Keratinocyte (primary cell): ENCODE measurements at regions not wholly inside any gene's neighbourhood (a gene's known extent, or its start where the extent isn't known, plus 50 kb on each side); places are given as distances from the start of the nearest gene placed in this dataset.

Experiments
- CTCF ChIP-seq, 3 experiments: IDR thresholded peaks in 1 of 3; conservative IDR thresholded peaks in 1 of 3; optimal IDR thresholded peaks in 1 of 3; 2 replicates in 2 of 3; 3 replicates in 1 of 3; pipeline versions ENCODE3 to v1.5.1; 2011; ENCODE audit warnings: low read length in 3 of 3, mild to moderate bottlenecking in 3 of 3, moderate library complexity in 2 of 3, control low read depth in 1 of 3, inconsistent platforms in 1 of 3; ENCODE audit not compliant: insufficient read depth in 2 of 3; ENCODE audit errors: extremely low read depth in 1 of 3
- EZH2 ChIP-seq: IDR thresholded peaks from one replicate; pipeline ENCODE4 v1.6.1; 2012; ENCODE audit warnings: inconsistent platforms, mild to moderate bottlenecking, low read length, moderate library complexity

GRCh38 chr21:16055014-16055413, 325.2 kb downstream of the USP25 start:
- no peak for TF ChIP-seq CTCF (optimal IDR thresholded peaks at IDR 0.05 in 1 of 3, IDR thresholded peaks at IDR 0.05 in 1 of 3, conservative IDR thresholded peaks at IDR 0.05 in 1 of 3; ENCODE audit: extremely low read depth in 1 of 3, insufficient read depth in 2 of 3, low read length in 3 of 3)
- no peak for TF ChIP-seq EZH2
